PC-3 (cell line): ENCODE measurements at regions not wholly inside any gene's neighbourhood (a gene's known extent, or its start where the extent isn't known, plus 50 kb on each side); places are given as distances from the start of the nearest gene placed in this dataset.

Experiments used
- CTCF ChIP-seq: fragments of 300-600 bp; sonication (generic); conservative IDR thresholded peaks from 2 replicates; pipeline ENCODE4 v1.5.1; 2017; ENCODE audit warnings: antibody characterized with exemption, low read depth, mild to moderate bottlenecking, low read length
- EZH2 ChIP-seq: fragments of 300-600 bp; sonication (generic); IDR thresholded peaks from one replicate; pipeline ENCODE4 v1.6.1; 2017; ENCODE audit warnings: antibody characterized with exemption, mild to moderate bottlenecking, low read length; ENCODE audit not compliant: unreplicated experiment

DNA sequence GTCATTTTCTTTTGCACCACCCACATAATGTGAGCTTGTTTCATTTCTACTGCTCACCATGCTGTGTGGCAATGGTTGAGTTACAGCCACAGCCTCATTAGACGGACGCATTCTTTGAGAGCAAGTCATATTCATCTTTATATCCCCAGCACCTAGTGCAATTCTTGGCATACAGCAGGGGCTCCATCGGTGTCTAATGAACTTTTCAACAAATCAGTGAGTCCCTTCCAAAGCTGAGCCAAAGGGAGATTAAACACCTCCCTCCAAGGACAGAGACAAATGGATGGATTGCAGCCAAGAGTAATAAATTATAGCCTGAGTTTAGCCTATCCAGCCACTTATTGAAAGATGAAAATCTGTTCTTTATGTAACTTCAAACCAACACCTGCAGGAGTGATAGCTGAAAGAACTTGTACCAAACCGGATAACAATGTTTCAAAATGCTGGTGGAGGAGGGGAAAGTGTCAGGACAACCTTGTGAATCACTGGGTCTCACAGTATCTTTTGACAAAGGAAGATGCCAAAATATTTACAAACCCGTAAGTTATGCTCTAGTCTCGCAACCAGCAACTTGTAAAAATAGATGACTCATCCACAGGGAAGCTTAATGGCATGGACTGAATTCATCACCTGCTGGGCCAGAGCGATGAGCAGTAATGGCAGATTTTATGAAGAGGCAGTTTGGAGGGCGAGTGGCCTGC, 139.0 kb downstream of the PXDC1 start:
- no peak for TF ChIP-seq CTCF
- no peak for TF ChIP-seq EZH2
